ENCODE measurements at regions not wholly inside any gene's neighbourhood (a gene's known extent, or its start where the extent isn't known, plus 50 kb on each side); places are given as distances from the start of the nearest gene placed in this dataset.

- dilution Hi-C loops (cut with MboI; ENCODE audit: extremely low pct_ligation_motif_present, low sequenced_read_pairs): no loop called here
- BruUV-seq (replicated peaks): no TSS peak
- Histone ChIP-seq H2AFZ (ENCODE audit: low read depth, low read length) (no peak overlapping the region), H3K4me3 (replicated peaks in 1 of 3; ENCODE audit: insufficient read depth in 1 of 3, low read depth in 1 of 3, low read length in 3 of 3) (no peak overlapping the region), H3K9me3 (replicated peaks; ENCODE audit: control insufficient read depth, insufficient read depth, low read length) (no peaks in the 10 kb centered on the region), H3K27ac (ENCODE audit: insufficient read depth, low read depth, low read length) (no peak overlapping the region), H3K4me1 (ENCODE audit: control insufficient read depth, extremely low read depth, insufficient read depth, low read length) (no peaks in the 10 kb centered on the region), H3K36me3 (ENCODE audit: control insufficient read depth in 2 of 2, extremely low read depth in 1 of 2, insufficient read depth in 2 of 2, low read length in 2 of 2) (no peaks in the 10 kb centered on the region), H4K20me1 (replicated peaks; ENCODE audit: control insufficient read depth, extremely low read depth, insufficient read depth, low read length) (no peaks in the 10 kb centered on the region), H3K9ac (replicated peaks; ENCODE audit: extremely low read depth, insufficient read depth, low read length) (no peak overlapping the region), H3K9me1 (replicated peaks; ENCODE audit: control insufficient read depth, extremely low read depth, insufficient read depth, low read length) (no peaks in the 10 kb centered on the region), H3K79me2 (ENCODE audit: control insufficient read depth, insufficient read depth, low read length) (no peaks in the 10 kb centered on the region), H3K4me2 (ENCODE audit: insufficient read depth, low read length) (no peak overlapping the region), H3K27me3 (ENCODE audit: control insufficient read depth in 2 of 2, insufficient read depth in 2 of 2, low read length in 2 of 2) (no peaks in the 10 kb centered on the region)
- DNase-seq (ENCODE audit: low read depth, low spot score) (no peak), FAIRE-seq (no peak)
- TF ChIP-seq JUN (IDR thresholded peaks at IDR 0.05; ENCODE audit: borderline replicate concordance, insufficient read depth, insufficient read length, low read depth): no peak
- no peak for TF ChIP-seq POLR2A (IDR thresholded peaks at IDR 0.05; ENCODE audit: low read depth, low read length)
- TF ChIP-seq FOS (IDR thresholded peaks at IDR 0.05; ENCODE audit: borderline replicate concordance, insufficient read depth, low read length): no peak
- no peak for TF ChIP-seq MAX (IDR thresholded peaks at IDR 0.05; ENCODE audit: insufficient read depth, insufficient read length)
- TF ChIP-seq EZH2 (IDR thresholded peaks at IDR 0.05; ENCODE audit: borderline replicate concordance, low read depth, low read length, severe bottlenecking): no peak
- TF ChIP-seq MYC (IDR thresholded peaks at IDR 0.05; ENCODE audit: low read depth, low read length): no peak
- no peak for TF ChIP-seq POLR2AphosphoS5 (IDR thresholded peaks at IDR 0.05; ENCODE audit: insufficient read depth, low read depth, low read length)
- TF ChIP-seq GATA2 (IDR thresholded peaks at IDR 0.05; ENCODE audit: insufficient read depth, insufficient read length, low read depth, low read length): no peak
- TF ChIP-seq CTCF (IDR thresholded peaks at IDR 0.05; ENCODE audit: extremely low read depth in 1 of 2, insufficient read depth in 1 of 2, low read depth in 1 of 2, low read length in 2 of 2): no peak
- ChIA-PET CTCF (no interaction called here), POLR2A (no interaction called here)
- intact Hi-C loops (cut with micrococcal nuclease): no loop called here
Measured at GRCh38 chr6:114564302-114564933, 221.6 kb upstream of the HS3ST5 start.
